Chondrocyte (in vitro differentiated cells): ENCODE measurements at regions not wholly inside any gene's neighbourhood (a gene's known extent, or its start where the extent isn't known, plus 50 kb on each side); places are given as distances from the start of the nearest gene placed in this dataset.

ENCODE experiments used
- DNase-seq: peaks from one replicate; pipeline ENCODE4 v3.0.0; 2021; ENCODE audit warnings: mixed read lengths, low spot score
- H3K27ac Mint-ChIP-seq: one replicate; pipeline ENCODE4 v1.8.0; 2021; ENCODE audit warnings: mild to moderate bottlenecking, moderate library complexity, mixed read lengths; ENCODE audit not compliant: unreplicated experiment
- H3K27me3 Mint-ChIP-seq: 2 replicates; pipeline ENCODE4 v1.8.0; 2021; ENCODE audit warnings: low read depth, mixed read lengths
- H3K36me3 Mint-ChIP-seq: 2 replicates; pipeline ENCODE4 v1.8.0; 2021; ENCODE audit warnings: low read depth, mixed read lengths
- H3K4me1 Mint-ChIP-seq: 2 replicates; pipeline ENCODE4 v1.8.0; 2021; ENCODE audit warnings: low read depth, mild to moderate bottlenecking, mixed read lengths
- H3K4me3 Mint-ChIP-seq: one replicate; pipeline ENCODE4 v1.8.0; 2021; ENCODE audit warnings: mild to moderate bottlenecking, moderate library complexity, mixed read lengths; ENCODE audit not compliant: unreplicated experiment
- H3K9me3 Mint-ChIP-seq: 2 replicates; pipeline ENCODE4 v1.8.0; 2021; ENCODE audit warnings: low read depth, mixed read lengths
- TF ChIP-seq, protein P1 (sequence below): fragments of 200-600 bp; sonication (generic); IDR thresholded peaks from 2 replicates; pipeline ENCODE4 v1.5.0; 2021; ENCODE audit warnings: antibody characterized with exemption, mild to moderate bottlenecking, moderate library complexity

GRCh38 chr6:140782941-140783340 lies 1349.8 kb upstream of the GJE1 start:
- H3K9me3 Mint-ChIP-seq, result no peaks in the 10 kb centered on the region
- no peak overlapping the region for H3K27ac Mint-ChIP-seq
- peaks cover 10% of the 10 kb centered on the region for H3K4me1 Mint-ChIP-seq
- no peak for DNase-seq
- H3K36me3 Mint-ChIP-seq, result no peaks in the 10 kb centered on the region
- H3K27me3 Mint-ChIP-seq, result no peaks in the 10 kb centered on the region
- no peak overlapping the region for H3K4me3 Mint-ChIP-seq
- TF ChIP-seq, protein P1, sequence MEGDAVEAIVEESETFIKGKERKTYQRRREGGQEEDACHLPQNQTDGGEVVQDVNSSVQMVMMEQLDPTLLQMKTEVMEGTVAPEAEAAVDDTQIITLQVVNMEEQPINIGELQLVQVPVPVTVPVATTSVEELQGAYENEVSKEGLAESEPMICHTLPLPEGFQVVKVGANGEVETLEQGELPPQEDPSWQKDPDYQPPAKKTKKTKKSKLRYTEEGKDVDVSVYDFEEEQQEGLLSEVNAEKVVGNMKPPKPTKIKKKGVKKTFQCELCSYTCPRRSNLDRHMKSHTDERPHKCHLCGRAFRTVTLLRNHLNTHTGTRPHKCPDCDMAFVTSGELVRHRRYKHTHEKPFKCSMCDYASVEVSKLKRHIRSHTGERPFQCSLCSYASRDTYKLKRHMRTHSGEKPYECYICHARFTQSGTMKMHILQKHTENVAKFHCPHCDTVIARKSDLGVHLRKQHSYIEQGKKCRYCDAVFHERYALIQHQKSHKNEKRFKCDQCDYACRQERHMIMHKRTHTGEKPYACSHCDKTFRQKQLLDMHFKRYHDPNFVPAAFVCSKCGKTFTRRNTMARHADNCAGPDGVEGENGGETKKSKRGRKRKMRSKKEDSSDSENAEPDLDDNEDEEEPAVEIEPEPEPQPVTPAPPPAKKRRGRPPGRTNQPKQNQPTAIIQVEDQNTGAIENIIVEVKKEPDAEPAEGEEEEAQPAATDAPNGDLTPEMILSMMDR, result no peak

DNA sequence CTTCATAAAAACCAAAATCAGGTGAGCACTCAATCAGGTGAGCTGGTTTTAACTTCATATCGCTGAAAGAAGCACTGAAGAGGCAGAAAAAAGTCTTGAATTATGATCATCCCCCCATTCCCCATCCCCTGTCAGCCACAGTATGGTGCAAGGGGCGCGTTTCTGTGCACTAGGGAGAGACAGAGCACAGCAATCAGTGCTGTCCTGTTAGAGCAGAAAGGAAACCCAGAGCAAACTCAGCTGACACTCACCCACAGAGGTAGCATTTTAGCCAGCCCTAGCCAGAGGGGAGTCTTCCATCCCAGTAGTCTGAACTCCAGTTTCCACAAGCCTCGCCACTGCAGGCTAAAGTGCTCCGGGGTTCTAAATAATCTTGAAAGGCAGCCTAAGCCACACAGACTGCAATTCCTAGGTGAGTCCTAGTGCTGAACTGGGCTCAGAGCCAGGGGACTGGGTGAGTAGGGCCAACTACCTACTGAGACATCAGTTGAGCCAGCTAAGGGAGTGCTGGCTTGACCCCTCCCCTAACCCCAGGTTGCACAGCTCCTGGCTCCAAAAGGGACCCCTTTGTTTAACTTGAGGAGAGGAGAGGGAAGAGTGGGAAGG lies 1352.6 kb upstream of the GJE1 start:
- no peaks in the 10 kb centered on the region for H3K36me3 Mint-ChIP-seq
- H3K4me1 Mint-ChIP-seq, result peaks cover 12% of the 10 kb centered on the region
- H3K27me3 Mint-ChIP-seq, result no peaks in the 10 kb centered on the region
- DNase-seq, result no peak
- no peak overlapping the region for H3K27ac Mint-ChIP-seq
- TF ChIP-seq, protein P1, result no peak
- no peak overlapping the region for H3K4me3 Mint-ChIP-seq
- H3K9me3 Mint-ChIP-seq, result no peaks in the 10 kb centered on the region

DNA sequence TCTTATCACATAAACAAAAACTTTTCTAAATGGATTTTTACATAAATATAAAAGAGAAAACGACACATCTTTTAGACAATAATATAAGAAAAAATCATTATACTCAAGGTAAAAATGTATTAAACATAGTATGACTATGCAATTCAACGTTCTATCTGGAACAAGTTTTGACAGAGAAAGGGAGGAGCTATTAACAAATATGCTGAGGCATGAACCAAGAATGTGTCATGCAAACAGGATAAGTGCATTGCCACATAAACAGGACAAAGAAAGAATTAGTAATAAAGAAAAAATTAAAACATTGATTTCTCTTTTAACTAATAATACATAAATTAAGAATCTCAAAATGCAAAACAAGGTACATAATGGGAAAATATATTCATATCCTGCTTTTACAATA lies 1353.4 kb upstream of the GJE1 start:
- Mint-ChIP-seq H3K27ac (no peak overlapping the region), H3K9me3 (no peaks in the 10 kb centered on the region), H3K36me3 (no peaks in the 10 kb centered on the region), H3K4me3 (no peak overlapping the region), H3K4me1 (peaks cover 12% of the 10 kb centered on the region), H3K27me3 (no peaks in the 10 kb centered on the region)
- no peak for DNase-seq
- TF ChIP-seq, protein P1, result no peak

GRCh38 chr6:140777780-140778179 lies 1354.9 kb upstream of the GJE1 start:
- Mint-ChIP-seq H3K27ac (no peak overlapping the region), H3K4me1 (peaks cover 26% of the 10 kb centered on the region), H3K36me3 (no peaks in the 10 kb centered on the region), H3K27me3 (no peaks in the 10 kb centered on the region), H3K9me3 (no peaks in the 10 kb centered on the region), H3K4me3 (no peak overlapping the region)
- TF ChIP-seq, protein P1, result no peak
- no peak for DNase-seq

- no peak overlapping the region for H3K4me3 Mint-ChIP-seq
- TF ChIP-seq, protein P1, result no peak
- H3K4me1 Mint-ChIP-seq, result peaks cover 30% of the 10 kb centered on the region
- H3K27me3 Mint-ChIP-seq, result no peaks in the 10 kb centered on the region
- DNase-seq, result no peak
- H3K36me3 Mint-ChIP-seq, result no peaks in the 10 kb centered on the region
- H3K27ac Mint-ChIP-seq, result no peak overlapping the region
- peaks cover 5% of the 10 kb centered on the region for H3K9me3 Mint-ChIP-seq
These were observed 1357.7 kb upstream of the GJE1 start for GRCh38 chr6:140775061-140775460.
